GM12873 (cell line): ENCODE measurements at regions not wholly inside any gene's neighbourhood (a gene's known extent, or its start where the extent isn't known, plus 50 kb on each side); places are given as distances from the start of the nearest gene placed in this dataset.

Source experiments
- CTCF ChIP-seq: IDR thresholded peaks from 2 replicates; pipeline ENCODE4 v1.5.1; 2012; ENCODE audit warnings: low read depth, mild to moderate bottlenecking, moderate library complexity, low read length, control low read depth; ENCODE audit not compliant: insufficient read depth; ENCODE audit errors: missing control alignments

GRCh38 chr9:126219166-126219565, 107.5 kb upstream of the MVB12B start:
- TF ChIP-seq CTCF, result no peak

GRCh38 chr9:126219648-126220063, 107.0 kb upstream of the MVB12B start:
- TF ChIP-seq CTCF, result no peak

GRCh38 chr9:126221480-126221879, 105.1 kb upstream of the MVB12B start:
- TF ChIP-seq CTCF, result no peak

- no peak for TF ChIP-seq CTCF
Measured at GRCh38 chr9:126222363-126222834, 104.2 kb upstream of the MVB12B start.

- TF ChIP-seq CTCF, result no peak
Measured at GRCh38 chr9:126222835-126223431, 103.7 kb upstream of the MVB12B start.

GRCh38 chr9:126223798-126224531, 102.7 kb upstream of the MVB12B start:
- no peak for TF ChIP-seq CTCF
